H9 (cell line): ENCODE measurements at regions not wholly inside any gene's neighbourhood (a gene's known extent, or its start where the extent isn't known, plus 50 kb on each side); places are given as distances from the start of the nearest gene placed in this dataset.

Experiments
- DNase-seq: peaks from one replicate; pipeline ENCODE4 v3.0.0-alpha.2; 2017
- H2AFZ ChIP-seq: one replicate; pipeline ENCODE4 v1.6.1; 2013; ENCODE audit warnings: mild to moderate bottlenecking, low read length, control low read depth, moderate library complexity
- H2AK5ac ChIP-seq: 2 replicates; pipeline ENCODE4 v1.6.1; 2013; ENCODE audit warnings: low read length, control low read depth, mixed read lengths; ENCODE audit not compliant: insufficient read length
- H2BK120ac ChIP-seq: one replicate; pipeline ENCODE4 v1.6.1; 2013; ENCODE audit warnings: low read depth, mild to moderate bottlenecking, low read length, control low read depth, inconsistent platforms; ENCODE audit not compliant: poor library complexity, severe bottlenecking
- H2BK12ac ChIP-seq: 2 replicates; pipeline ENCODE4 v1.6.1; 2013; ENCODE audit warnings: low read length, control low read depth, mixed read lengths, low read depth; ENCODE audit not compliant: insufficient read length
- H2BK15ac ChIP-seq: 2 replicates; pipeline ENCODE4 v1.6.1; 2013; ENCODE audit warnings: low read depth, low read length, control low read depth
- H2BK20ac ChIP-seq: one replicate; pipeline ENCODE4 v1.6.1; 2013; ENCODE audit warnings: low read depth, mild to moderate bottlenecking, low read length, control low read depth, inconsistent platforms; ENCODE audit not compliant: poor library complexity, severe bottlenecking
- H2BK5ac ChIP-seq: 2 replicates; pipeline ENCODE4 v1.6.1; 2013; ENCODE audit warnings: low read length, control low read depth, mixed read lengths; ENCODE audit not compliant: insufficient read length
- H3K14ac ChIP-seq: 2 replicates; pipeline ENCODE4 v1.6.1; 2013; ENCODE audit warnings: low read length, control low read depth; ENCODE audit not compliant: insufficient read depth
- H3K18ac ChIP-seq: 2 replicates; pipeline ENCODE4 v1.6.1; 2013; ENCODE audit warnings: low read depth, mild to moderate bottlenecking, mixed read lengths, low read length, control low read depth; ENCODE audit not compliant: insufficient read length
- H3K23ac ChIP-seq: 2 replicates; pipeline ENCODE4 v1.6.1; 2013; ENCODE audit warnings: low read length, control low read depth, mixed read lengths, low read depth; ENCODE audit not compliant: insufficient read length
- H3K23me2 ChIP-seq: 2 replicates; pipeline ENCODE4 v1.6.1; 2013; ENCODE audit warnings: low read depth, mild to moderate bottlenecking, mixed read lengths, low read length, control low read depth; ENCODE audit not compliant: insufficient read length, poor library complexity, severe bottlenecking
- H3K27ac ChIP-seq: 2 replicates; pipeline ENCODE4 v1.5.1; 2013; ENCODE audit warnings: low read length, control low read depth, mixed read lengths, low read depth; ENCODE audit not compliant: insufficient read length
- H3K27me3 ChIP-seq: 2 replicates; pipeline ENCODE4 v1.6.1; 2013; ENCODE audit warnings: low read length, control low read depth, inconsistent platforms; ENCODE audit not compliant: insufficient read depth
- H3K4ac ChIP-seq: 2 replicates; pipeline ENCODE4 v1.6.1; 2013; ENCODE audit warnings: low read depth, mild to moderate bottlenecking, control low read depth, inconsistent platforms, low read length, moderate library complexity
- H3K4me1 ChIP-seq: 2 replicates; pipeline ENCODE4 v1.6.1; 2013; ENCODE audit warnings: low read length, control low read depth, inconsistent platforms; ENCODE audit not compliant: insufficient read depth
- H3K4me2 ChIP-seq: 2 replicates; pipeline ENCODE4 v1.6.1; 2013; ENCODE audit warnings: low read length, control low read depth, mixed read lengths; ENCODE audit not compliant: insufficient read length, insufficient read depth
- H3K56ac ChIP-seq: 2 replicates; pipeline ENCODE4 v1.6.1; 2013; ENCODE audit warnings: low read depth, mild to moderate bottlenecking, mixed read lengths, low read length, control low read depth; ENCODE audit not compliant: insufficient read length
- H3K79me1 ChIP-seq: 2 replicates; pipeline ENCODE4 v1.6.1; 2013; ENCODE audit warnings: low read depth, mild to moderate bottlenecking, moderate library complexity, low read length, control low read depth, inconsistent platforms; ENCODE audit not compliant: insufficient read depth, poor library complexity, severe bottlenecking
- H3K79me2 ChIP-seq: 2 replicates; pipeline ENCODE4 v1.6.1; 2013; ENCODE audit warnings: low read length, control low read depth, inconsistent platforms; ENCODE audit not compliant: insufficient read depth
- H3K9ac ChIP-seq: 2 replicates; pipeline ENCODE4 v1.6.1; 2013; ENCODE audit warnings: low read length, control low read depth, mixed read lengths; ENCODE audit not compliant: insufficient read length; ENCODE audit errors: extremely low read depth
- H3K9me3 ChIP-seq: one replicate; pipeline ENCODE4 v1.6.1; 2013; ENCODE audit warnings: low read depth, low read length, inconsistent platforms; ENCODE audit not compliant: control insufficient read depth
- H3T11ph ChIP-seq: one replicate; pipeline ENCODE4 v1.6.1; 2013; ENCODE audit warnings: mild to moderate bottlenecking, low read length, control low read depth, inconsistent platforms
- H4K20me1 ChIP-seq: one replicate; pipeline ENCODE4 v1.6.1; 2013; ENCODE audit not compliant: control insufficient read depth, insufficient read length, insufficient read depth
- H4K5ac ChIP-seq: 2 replicates; pipeline ENCODE4 v1.6.1; 2013; ENCODE audit warnings: low read depth, mild to moderate bottlenecking, mixed read lengths, low read length, control low read depth; ENCODE audit not compliant: insufficient read length
- H4K8ac ChIP-seq: replicated peaks from 2 replicates; pipeline ENCODE4 v1.6.1; 2013; ENCODE audit warnings: low read length, control low read depth, mixed read lengths, low read depth; ENCODE audit not compliant: insufficient read length
- H4K91ac ChIP-seq: 2 replicates; pipeline ENCODE4 v1.6.1; 2013; ENCODE audit warnings: low read depth, mild to moderate bottlenecking, moderate library complexity, mixed read lengths, low read length, control low read depth; ENCODE audit not compliant: insufficient read length
- H3K27ac Mint-ChIP-seq, 3 experiments: 2 replicates in 2 of 3; 3 replicates in 1 of 3; pipeline ENCODE4 v1.8.0; 2020 to 2021; ENCODE audit warnings: mixed read lengths in 3 of 3, mild to moderate bottlenecking in 1 of 3, moderate library complexity in 1 of 3
- H3K27me3 Mint-ChIP-seq: 2 replicates; pipeline ENCODE4 v1.8.0; 2021; ENCODE audit warnings: low read depth, mild to moderate bottlenecking, moderate library complexity, mixed read lengths
- H3K36me3 Mint-ChIP-seq, 3 experiments: 2 replicates in 2 of 3; 3 replicates in 1 of 3; pipeline ENCODE4 v1.8.0; 2020 to 2021; ENCODE audit warnings: low read depth in 3 of 3, mixed read lengths in 3 of 3; ENCODE audit not compliant: insufficient read depth in 1 of 3
- H3K4me1 Mint-ChIP-seq, 2 experiments: 2 replicates each; pipeline ENCODE4 v1.8.0; 2020; ENCODE audit warnings: mixed read lengths in 2 of 2
- H3K4me3 Mint-ChIP-seq, 2 experiments: 2 replicates in 1 of 2; 3 replicates in 1 of 2; pipeline ENCODE4 v1.8.0; 2020 to 2021; ENCODE audit warnings: mild to moderate bottlenecking in 2 of 2, mixed read lengths in 2 of 2, moderate library complexity in 1 of 2
- H3K9me3 Mint-ChIP-seq, 2 experiments: 2 replicates in 1 of 2; 3 replicates in 1 of 2; pipeline ENCODE4 v1.8.0; 2020; ENCODE audit warnings: mild to moderate bottlenecking in 2 of 2, mixed read lengths in 2 of 2, moderate library complexity in 1 of 2
- WGBS: extraction: QIAGEN DNeasy Blood & Tissue Kit; methylation state at CpG from one replicate; pipeline ENCODE4 v1.1.7; 2013; ENCODE audit warnings: missing lambda C conversion rate, low lambda C conversion rate, mixed read lengths; ENCODE audit not compliant: insufficient read length; ENCODE audit errors: extremely low coverage; 5-methylcytosine and 5-hydroxymethylcytosine counted together
- TF ChIP-seq, protein P1 (sequence below): fragments of 200-600 bp; sonication (generic); conservative IDR thresholded peaks from 3 replicates; pipeline ENCODE4 v1.8.0; 2021; ENCODE audit warnings: antibody characterized with exemption, mild to moderate bottlenecking

DNA sequence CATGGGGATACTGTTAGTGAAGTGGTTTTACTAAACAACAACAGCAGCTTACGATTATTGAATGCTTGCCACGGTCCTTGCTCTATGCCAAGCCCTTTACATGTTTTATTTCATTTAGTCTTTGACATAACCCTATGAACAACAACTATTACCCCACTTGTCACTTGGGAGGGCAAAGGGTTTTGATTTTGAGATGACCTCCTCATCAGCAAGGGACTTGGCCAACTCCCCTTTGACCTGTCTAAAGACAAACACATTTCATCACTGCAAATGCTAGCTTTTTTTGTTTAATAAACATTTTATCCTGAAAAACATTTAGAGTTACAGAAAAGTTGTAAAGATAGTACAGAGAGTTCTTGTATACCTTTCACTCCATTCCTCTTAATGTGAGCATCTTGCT lies 152.5 kb upstream of the WNT4 start:
- WGBS = no CpG with 5 or more reads among the region's 2 CpGs
- TF ChIP-seq, protein P1, sequence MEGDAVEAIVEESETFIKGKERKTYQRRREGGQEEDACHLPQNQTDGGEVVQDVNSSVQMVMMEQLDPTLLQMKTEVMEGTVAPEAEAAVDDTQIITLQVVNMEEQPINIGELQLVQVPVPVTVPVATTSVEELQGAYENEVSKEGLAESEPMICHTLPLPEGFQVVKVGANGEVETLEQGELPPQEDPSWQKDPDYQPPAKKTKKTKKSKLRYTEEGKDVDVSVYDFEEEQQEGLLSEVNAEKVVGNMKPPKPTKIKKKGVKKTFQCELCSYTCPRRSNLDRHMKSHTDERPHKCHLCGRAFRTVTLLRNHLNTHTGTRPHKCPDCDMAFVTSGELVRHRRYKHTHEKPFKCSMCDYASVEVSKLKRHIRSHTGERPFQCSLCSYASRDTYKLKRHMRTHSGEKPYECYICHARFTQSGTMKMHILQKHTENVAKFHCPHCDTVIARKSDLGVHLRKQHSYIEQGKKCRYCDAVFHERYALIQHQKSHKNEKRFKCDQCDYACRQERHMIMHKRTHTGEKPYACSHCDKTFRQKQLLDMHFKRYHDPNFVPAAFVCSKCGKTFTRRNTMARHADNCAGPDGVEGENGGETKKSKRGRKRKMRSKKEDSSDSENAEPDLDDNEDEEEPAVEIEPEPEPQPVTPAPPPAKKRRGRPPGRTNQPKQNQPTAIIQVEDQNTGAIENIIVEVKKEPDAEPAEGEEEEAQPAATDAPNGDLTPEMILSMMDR = no peak
- no peak overlapping the region for H2AFZ ChIP-seq

More for the DNA sequence above, 152.5 kb upstream of the WNT4 start:
- Histone ChIP-seq H3K79me1 (no peaks in the 10 kb centered on the region), H4K8ac (no peak overlapping the region), H3K18ac (no peak overlapping the region), H2BK120ac (no peak overlapping the region), H2BK15ac (no peak overlapping the region), H4K5ac (no peak overlapping the region), H2BK20ac (no peak overlapping the region), H4K91ac (no peak overlapping the region), H4K20me1 (no peaks in the 10 kb centered on the region), H3K23me2 (no peaks in the 10 kb centered on the region), H3K56ac (no peak overlapping the region), H3K27ac (no peak overlapping the region), H3K27me3 (no peaks in the 10 kb centered on the region), H3T11ph (no peak overlapping the region), H2BK5ac (no peak overlapping the region), H3K4me2 (no peak overlapping the region), H2AK5ac (no peak overlapping the region), H3K4ac (no peak overlapping the region), H3K9me3 (no peaks in the 10 kb centered on the region), H3K79me2 (no peaks in the 10 kb centered on the region), H3K23ac (no peak overlapping the region), H2BK12ac (no peak overlapping the region), H3K4me1 (no peaks in the 10 kb centered on the region), H3K14ac (no peak overlapping the region), H3K9ac (no peak overlapping the region)
- Mint-ChIP-seq H3K4me3 (no peak overlapping the region), H3K36me3 (peaks cover 0 to 5% (median 0%) of the 10 kb centered on the region in 3 experiments; a peak in 2 of 7 replicates), H3K4me1 (peaks cover 12 to 13% of the 10 kb centered on the region in 2 experiments), H3K27me3 (peaks cover 8% of the 10 kb centered on the region), H3K9me3 (peaks cover 0 to 4% of the 10 kb centered on the region in 2 experiments; a peak in 1 of 5 replicates), H3K27ac (no peak overlapping the region)
- no peak for DNase-seq
